Adrenal gland (tissue), 9 donors: ENCODE measurements at regions not wholly inside any gene's neighbourhood (a gene's known extent, or its start where the extent isn't known, plus 50 kb on each side); places are given as distances from the start of the nearest gene placed in this dataset.

Source experiments
- DNase-seq, 7 donors: peaks; one replicate each; pipeline ENCODE4 v3.0.0-alpha.2; 2019 to 2020
- H3K27ac ChIP-seq, 5 donors: fragments of 200-600 bp; sonication (generic) in 4 of 5; 1 replicate in 3 of 5; 2 replicates in 2 of 5; pipeline versions ENCODE4 v1.5.1 to v1.8.0; 2016 to 2020; ENCODE audit warnings: mild to moderate bottlenecking in 1 of 5
- H3K27me3 ChIP-seq: fragments of 200-600 bp; 2 replicates; pipeline ENCODE4 v1.8.0; 2021
- H3K36me3 ChIP-seq, 2 donors: fragments of 200-600 bp; replicated peaks in 1 of 2; 1 replicate in 1 of 2; 2 replicates in 1 of 2; pipeline versions ENCODE4 v1.5.1 to v1.8.0; 2018 to 2022
- H3K4me1 ChIP-seq, 2 donors: fragments of 200-600 bp; replicated peaks in 1 of 2; 1 replicate in 1 of 2; 2 replicates in 1 of 2; pipeline versions ENCODE4 v1.5.1 to v1.8.0; 2018 to 2021
- H3K4me3 ChIP-seq, 4 donors: fragments of 200-600 bp; sonication (generic) in 3 of 4; one replicate each; pipeline ENCODE4 v1.5.1; 2016 to 2018
- H3K9me3 ChIP-seq, 3 donors: fragments of 200-600 bp; sonication (generic) in 1 of 3; replicated peaks in 1 of 3; 1 replicate in 2 of 3; 2 replicates in 1 of 3; pipeline versions ENCODE4 v1.5.1 to v1.8.0; 2016 to 2021
- POLR2A ChIP-seq, 2 donors: fragments of 450-650 bp; IDR thresholded peaks; one replicate each; pipeline ENCODE4 v1.6.1; 2017; ENCODE audit warnings: antibody characterized with exemption in 2 of 2, mild to moderate bottlenecking in 2 of 2, moderate library complexity in 1 of 2
- WGBS, 4 donors: extraction: QIAGEN DNeasy Blood & Tissue Kit in 2 of 4; methylation state at CpG; one replicate each; pipeline versions ENCODE4 v1.1.5 to v1.1.7; 2013 to 2017; 5-methylcytosine and 5-hydroxymethylcytosine counted together
- intact Hi-C, 2 donors: fragments of 100-400 bp; cut with DNase I; formaldehyde crosslinking; loops; one replicate each; pipeline versions ENCODE4 v1.14.1 to v1.15.0; 2022 to 2023
- TF ChIP-seq, protein P1 (sequence below), 6 experiments: fragments of 450-650 bp in 4 of 6; fragments of 200-600 bp in 2 of 6; sonication (generic) in 1 of 6; IDR thresholded peaks; 1 replicate in 5 of 6; 2 replicates in 1 of 6; pipeline versions ENCODE4 v1.5.1 to v1.8.0; 2016 to 2021; ENCODE audit warnings: antibody characterized with exemption in 6 of 6, mild to moderate bottlenecking in 2 of 6, moderate library complexity in 1 of 6
- donor health status: healthy with polysubstance abuse.
- donor health status: Bipolar disorder and iron deficiency.
- donor health status: DM: yes; HTN: yes; CAD: no.
- donor health status: DM: no; HTN: no; CAD: no.
- donor health status: DM: no; HTN: no; CAD: no.

- Histone ChIP-seq H3K9me3 (no peaks in the 10 kb centered on the region), H3K36me3 (no peaks in the 10 kb centered on the region), H3K27me3 (no peaks in the 10 kb centered on the region), H3K4me1 (no peaks in the 10 kb centered on the region), H3K27ac (no peak overlapping the region), H3K4me3 (no peak overlapping the region)
- intact Hi-C loops: loop anchor here in 1 of 2 donors (10.0 kb wide), 1 partner anchor 60 kb away; no protein-coding TSS in a partner anchor
- DNase-seq: no peak
- TF ChIP-seq POLR2A (IDR thresholded peaks at IDR 0.05): no peak
- TF ChIP-seq, protein P1, sequence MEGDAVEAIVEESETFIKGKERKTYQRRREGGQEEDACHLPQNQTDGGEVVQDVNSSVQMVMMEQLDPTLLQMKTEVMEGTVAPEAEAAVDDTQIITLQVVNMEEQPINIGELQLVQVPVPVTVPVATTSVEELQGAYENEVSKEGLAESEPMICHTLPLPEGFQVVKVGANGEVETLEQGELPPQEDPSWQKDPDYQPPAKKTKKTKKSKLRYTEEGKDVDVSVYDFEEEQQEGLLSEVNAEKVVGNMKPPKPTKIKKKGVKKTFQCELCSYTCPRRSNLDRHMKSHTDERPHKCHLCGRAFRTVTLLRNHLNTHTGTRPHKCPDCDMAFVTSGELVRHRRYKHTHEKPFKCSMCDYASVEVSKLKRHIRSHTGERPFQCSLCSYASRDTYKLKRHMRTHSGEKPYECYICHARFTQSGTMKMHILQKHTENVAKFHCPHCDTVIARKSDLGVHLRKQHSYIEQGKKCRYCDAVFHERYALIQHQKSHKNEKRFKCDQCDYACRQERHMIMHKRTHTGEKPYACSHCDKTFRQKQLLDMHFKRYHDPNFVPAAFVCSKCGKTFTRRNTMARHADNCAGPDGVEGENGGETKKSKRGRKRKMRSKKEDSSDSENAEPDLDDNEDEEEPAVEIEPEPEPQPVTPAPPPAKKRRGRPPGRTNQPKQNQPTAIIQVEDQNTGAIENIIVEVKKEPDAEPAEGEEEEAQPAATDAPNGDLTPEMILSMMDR (IDR thresholded peaks at IDR 0.05): no peak
- 87 to 94% (median 93%) methylated on average over 1 of the region's 1 CpG for WGBS, 4 donors
Measured at GRCh38 chr7:88515301-88515700, 208.6 kb upstream of the STEAP4 start.

DNA sequence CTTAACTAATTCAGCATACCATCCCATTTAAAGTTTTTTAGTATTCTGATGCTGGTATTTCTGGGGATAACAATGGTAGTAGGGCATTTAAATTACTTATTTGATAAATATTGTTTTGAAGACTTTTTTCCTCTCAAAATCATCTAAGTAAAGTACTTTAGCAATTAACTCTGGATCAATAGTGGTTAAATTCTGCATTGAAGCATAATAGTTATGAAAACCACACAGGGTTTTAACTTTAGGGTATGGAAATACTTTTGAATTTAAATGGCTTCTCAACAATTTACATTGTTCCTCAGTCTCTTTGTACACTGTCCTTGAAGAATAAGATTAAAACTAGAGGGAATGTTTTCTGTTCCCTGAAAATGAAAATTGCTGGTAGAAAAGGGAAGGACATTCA is 202.6 kb upstream of the STEAP4 start:
- Histone ChIP-seq H3K9me3 (no peaks in the 10 kb centered on the region), H3K4me3 (no peak overlapping the region), H3K27ac (no peak overlapping the region), H3K36me3 (no peaks in the 10 kb centered on the region), H3K27me3 (no peaks in the 10 kb centered on the region), H3K4me1 (no peaks in the 10 kb centered on the region)
- TF ChIP-seq POLR2A (IDR thresholded peaks at IDR 0.05): no peak
- TF ChIP-seq, protein P1 (IDR thresholded peaks at IDR 0.05): no peak
- intact Hi-C loops: no loop called here
- no peak for DNase-seq

DNA sequence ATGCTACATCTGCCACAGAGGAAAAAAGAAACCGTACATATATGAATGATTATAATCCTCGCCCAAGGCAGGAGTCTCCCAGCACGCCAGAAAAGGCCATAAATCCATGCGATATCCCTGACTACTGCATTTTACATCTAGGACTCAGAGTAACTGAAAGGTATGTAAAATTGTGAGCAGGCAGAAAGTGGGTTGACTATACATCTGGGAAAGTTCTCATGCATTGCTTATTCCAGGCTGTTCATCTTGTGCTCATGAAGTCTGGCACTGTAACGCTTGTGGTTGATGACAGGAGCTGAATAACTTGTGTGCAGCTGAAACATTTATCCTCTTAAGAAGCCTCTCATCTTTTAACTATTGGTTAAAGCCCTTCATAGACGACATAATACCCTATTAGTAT is 193.4 kb upstream of the STEAP4 start:
- WGBS, 4 donors: 67 to 75% (median 70%) methylated on average over 6 of the region's 6 CpGs
- no peak for TF ChIP-seq POLR2A (IDR thresholded peaks at IDR 0.05)
- TF ChIP-seq, protein P1 (IDR thresholded peaks at IDR 0.05): no peak
- Histone ChIP-seq H3K27ac (no peak overlapping the region), H3K4me1 (no peaks in the 10 kb centered on the region), H3K36me3 (no peaks in the 10 kb centered on the region), H3K27me3 (no peaks in the 10 kb centered on the region), H3K9me3 (no peaks in the 10 kb centered on the region), H3K4me3 (no peak overlapping the region)
- intact Hi-C loops: no loop called here
- no peak for DNase-seq

DNA sequence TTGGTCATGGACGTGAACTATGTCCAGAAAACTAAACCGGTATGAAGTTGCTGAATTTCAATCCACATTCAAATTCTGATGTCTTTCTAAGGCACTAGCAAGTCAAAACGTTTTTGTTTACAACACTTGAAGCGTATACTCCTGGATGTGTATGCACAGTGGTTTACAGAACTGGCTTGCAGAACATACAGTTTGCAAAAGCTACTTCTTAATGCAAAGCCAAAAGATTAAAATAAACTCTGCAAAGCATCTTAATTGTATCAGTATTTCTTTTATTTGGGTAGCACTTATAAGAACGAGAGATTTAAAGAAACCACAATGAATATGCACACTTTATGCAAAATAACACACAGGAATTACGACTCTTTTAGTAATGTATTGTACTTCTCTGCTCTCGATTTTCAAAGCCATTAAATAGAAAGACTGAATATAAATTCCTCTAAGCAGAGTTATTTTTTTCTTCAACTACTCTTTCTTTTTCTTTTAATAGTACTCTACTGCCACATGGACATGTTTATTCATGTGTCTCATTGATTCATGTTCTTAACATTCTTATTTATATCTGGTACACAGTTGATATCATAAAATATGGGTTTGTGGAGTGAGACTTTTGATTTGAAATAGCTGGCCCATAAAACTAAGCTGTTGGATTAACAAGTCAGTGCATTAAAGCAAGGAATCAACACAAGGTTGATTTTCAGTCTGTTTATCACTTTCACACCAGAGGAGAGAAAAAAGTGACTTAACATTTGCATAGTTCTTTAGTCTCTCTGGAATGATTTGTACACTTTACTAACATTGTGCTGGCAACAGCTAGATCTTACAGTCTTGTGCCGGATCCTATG is 189.4 kb upstream of the STEAP4 start:
- Histone ChIP-seq H3K9me3 (no peaks in the 10 kb centered on the region), H3K36me3 (no peaks in the 10 kb centered on the region), H3K4me3 (no peak overlapping the region), H3K4me1 (no peaks in the 10 kb centered on the region), H3K27ac (no peak overlapping the region), H3K27me3 (no peaks in the 10 kb centered on the region)
- DNase-seq: no peak
- TF ChIP-seq POLR2A (IDR thresholded peaks at IDR 0.05): no peak
- TF ChIP-seq, protein P1 (IDR thresholded peaks at IDR 0.05): no peak
- intact Hi-C loops: no loop called here
- 72 to 77% (median 76%) methylated on average over 8 of the region's 8 CpGs for WGBS, 4 donors
